Left lung (tissue), 4 donors: ENCODE measurements at regions not wholly inside any gene's neighbourhood (a gene's known extent, or its start where the extent isn't known, plus 50 kb on each side); places are given as distances from the start of the nearest gene placed in this dataset.

Source experiments
- ATAC-seq: fragments of 200-7000 bp; cut with Tn5 transposase; one replicate; pipeline ENCODE4 v1.9.1; 2020; ENCODE audit warnings: moderate library complexity
- DNase-seq, 4 donors: peaks; one replicate each; pipeline ENCODE4 v3.0.0-alpha.2; 2013 to 2020
- H3K27ac ChIP-seq, 2 donors: fragments of 200-600 bp; sonication (generic) in 1 of 2; one replicate each; pipeline versions ENCODE4 v1.5.0 to v1.8.0; 2020 to 2021
- H3K27me3 ChIP-seq, 2 donors: fragments of 200-600 bp; sonication (generic) in 1 of 2; one replicate each; pipeline versions ENCODE4 v1.5.0 to v1.8.0; 2020 to 2021
- H3K36me3 ChIP-seq, 2 donors: fragments of 200-600 bp; sonication (generic) in 1 of 2; one replicate each; pipeline versions ENCODE4 v1.5.0 to v1.8.0; 2020 to 2021
- H3K4me1 ChIP-seq, 2 donors: fragments of 200-600 bp; one replicate each; pipeline ENCODE4 v1.8.0; 2021
- H3K4me3 ChIP-seq, 2 donors: fragments of 200-600 bp; sonication (generic) in 1 of 2; one replicate each; pipeline versions ENCODE4 v1.5.0 to v1.8.0; 2020 to 2021; ENCODE audit warnings: mild to moderate bottlenecking in 1 of 2
- H3K9me3 ChIP-seq, 2 donors: fragments of 200-600 bp; sonication (generic) in 1 of 2; one replicate each; pipeline versions ENCODE4 v1.5.0 to v1.8.0; 2020 to 2021
- CTCF ChIP-seq, 2 donors: fragments of 200-600 bp; sonication (generic) in 1 of 2; IDR thresholded peaks; one replicate each; pipeline versions ENCODE4 v1.5.0 to v1.8.0; 2021; ENCODE audit warnings: antibody characterized with exemption in 2 of 2
- intact Hi-C, 2 donors: fragments of 100-400 bp; cut with DNase I; formaldehyde crosslinking; loops; one replicate each; pipeline versions ENCODE4 v1.11.2 to v1.14.2; 2022
- donor health status: DM: no; HTN: yes; CAD: no.
- donor health status: DM: no; HTN: no; CAD: no.

GRCh38 chr9:13411791-13412190 lies 132.3 kb upstream of the MPDZ start:
- Histone ChIP-seq H3K9me3 (no peaks in the 10 kb centered on the region), H3K36me3 (no peaks in the 10 kb centered on the region), H3K27me3 (no peaks in the 10 kb centered on the region), H3K27ac (no peak overlapping the region), H3K4me3 (no peak overlapping the region), H3K4me1 (no peaks in the 10 kb centered on the region)
- intact Hi-C loops = no loop called here
- TF ChIP-seq CTCF (IDR thresholded peaks at IDR 0.05) = no peak
- DNase-seq = no peak
- no peak for ATAC-seq

GRCh38 chr9:13410566-13411031 lies 131.1 kb upstream of the MPDZ start:
- intact Hi-C loops = no loop called here
- no peak overlapping the region for H3K27ac ChIP-seq
- H3K9me3 ChIP-seq = no peaks in the 10 kb centered on the region
- ATAC-seq = no peak
- H3K27me3 ChIP-seq = no peaks in the 10 kb centered on the region
- no peak for TF ChIP-seq CTCF (IDR thresholded peaks at IDR 0.05)
- H3K4me3 ChIP-seq = no peak overlapping the region
- no peak for DNase-seq
- no peaks in the 10 kb centered on the region for H3K4me1 ChIP-seq
- H3K36me3 ChIP-seq = no peaks in the 10 kb centered on the region

- Histone ChIP-seq H3K9me3 (no peaks in the 10 kb centered on the region), H3K4me1 (no peaks in the 10 kb centered on the region), H3K27ac (no peak overlapping the region), H3K27me3 (no peaks in the 10 kb centered on the region), H3K4me3 (no peak overlapping the region), H3K36me3 (no peaks in the 10 kb centered on the region)
- no peak for TF ChIP-seq CTCF (IDR thresholded peaks at IDR 0.05)
- intact Hi-C loops = no loop called here
- DNase-seq (no peak), ATAC-seq (no peak)
These were observed 118.2 kb upstream of the MPDZ start for GRCh38 chr9:13397661-13398060.

GRCh38 chr9:13397220-13397619 lies 117.7 kb upstream of the MPDZ start:
- no peak for TF ChIP-seq CTCF (IDR thresholded peaks at IDR 0.05)
- intact Hi-C loops = no loop called here
- DNase-seq (no peak), ATAC-seq (no peak)
- no peak overlapping the region for H3K27ac ChIP-seq
- no peaks in the 10 kb centered on the region for H3K36me3 ChIP-seq
- no peak overlapping the region for H3K4me3 ChIP-seq
- H3K4me1 ChIP-seq = no peaks in the 10 kb centered on the region
- H3K27me3 ChIP-seq = no peaks in the 10 kb centered on the region
- no peaks in the 10 kb centered on the region for H3K9me3 ChIP-seq

- DNase-seq = no peak
- Histone ChIP-seq H3K4me1 (no peaks in the 10 kb centered on the region), H3K36me3 (no peaks in the 10 kb centered on the region), H3K27me3 (no peaks in the 10 kb centered on the region), H3K4me3 (no peak overlapping the region), H3K9me3 (peaks cover 0 to 5% of the 10 kb centered on the region in 2 donors), H3K27ac (no peak overlapping the region)
- intact Hi-C loops = no loop called here
- no peak for TF ChIP-seq CTCF (IDR thresholded peaks at IDR 0.05)
- ATAC-seq = no peak
These were observed 116.9 kb upstream of the MPDZ start for GRCh38 chr9:13396418-13396817.
